Stimulated activated CD8-positive, alpha-beta memory T cell treated with anti-CD3 and anti-CD28 coated beads, Interleukin-4, amount 100 ng/mL, for 48 hours (primary cell): ENCODE measurements at regions not wholly inside any gene's neighbourhood (a gene's known extent, or its start where the extent isn't known, plus 50 kb on each side); places are given as distances from the start of the nearest gene placed in this dataset.
"Not testable (repeated sequence)": the region's sequence is repeated elsewhere in the genome, so short reads cannot be mapped to it uniquely, and the experiment has no call there.

Source experiments
- DNase-seq: peaks from one replicate; pipeline ENCODE4 v3.0.0-alpha.2; 2020

- DNase-seq = no peak
These were observed 195.1 kb upstream of the NR2F2 start for GRCh38 chr15:96135166-96136093.

GRCh38 chr15:96138985-96139384 is 191.5 kb upstream of the NR2F2 start:
- no peak for DNase-seq

DNA sequence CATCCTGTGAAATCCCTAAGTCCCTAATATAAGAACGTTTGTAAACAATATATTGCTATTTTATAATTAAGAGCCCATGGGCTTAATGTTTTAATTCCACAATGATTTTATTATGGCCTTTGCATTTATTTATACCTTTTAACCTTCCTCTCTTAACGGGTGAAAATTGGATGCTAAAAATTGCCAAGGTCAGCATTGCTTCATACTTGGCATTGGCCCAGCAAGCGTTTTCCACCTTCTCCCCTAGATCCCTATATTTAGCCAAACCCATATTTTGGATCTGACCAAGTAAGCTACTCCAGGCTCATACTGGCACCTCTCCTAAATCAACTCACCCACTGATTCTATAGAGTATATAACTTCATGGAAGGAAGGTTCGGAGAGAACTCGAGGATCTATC is 188.0 kb upstream of the NR2F2 start:
- DNase-seq = no peak

GRCh38 chr15:96144734-96145133 is 185.8 kb upstream of the NR2F2 start:
- DNase-seq = no peak

DNA sequence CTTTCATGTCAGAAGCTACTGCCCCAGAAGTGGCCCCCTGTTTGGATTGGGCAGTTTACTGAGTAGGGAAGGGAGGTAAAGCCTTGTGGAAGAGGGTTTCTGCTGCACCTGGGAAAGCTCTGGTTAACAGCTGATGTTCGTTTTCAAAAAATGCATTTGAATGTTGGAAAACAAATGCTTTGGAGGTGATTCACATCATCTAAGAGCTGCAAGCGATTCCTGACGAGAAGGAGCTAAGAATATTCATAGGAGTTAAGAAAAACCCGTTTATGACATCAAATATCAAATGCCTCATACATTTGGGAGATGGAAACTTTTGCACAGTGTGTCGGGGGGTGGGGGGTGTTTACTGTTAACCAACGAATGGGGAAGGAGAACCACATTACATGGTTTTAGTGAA is 183.8 kb upstream of the NR2F2 start:
- no peak for DNase-seq

DNA sequence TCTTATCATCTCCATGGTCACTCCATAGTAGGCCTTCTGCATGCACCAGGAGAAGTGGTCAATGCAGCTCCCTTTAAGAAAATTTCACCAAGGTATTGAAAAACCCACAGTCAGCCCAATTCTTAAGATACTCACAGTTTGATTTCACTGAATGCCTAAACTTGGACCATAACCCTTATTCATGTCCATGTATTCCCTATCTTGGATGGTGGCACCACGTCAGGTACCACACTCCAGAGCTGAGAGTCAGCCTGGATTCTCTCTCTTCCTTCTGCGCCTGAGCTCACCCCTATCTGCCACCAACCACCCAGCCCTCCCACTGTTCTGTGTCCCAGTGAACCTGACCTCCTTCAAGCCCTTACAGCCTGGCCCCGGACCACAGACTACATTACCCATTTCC is 183.2 kb upstream of the NR2F2 start:
- DNase-seq = no peak

DNA sequence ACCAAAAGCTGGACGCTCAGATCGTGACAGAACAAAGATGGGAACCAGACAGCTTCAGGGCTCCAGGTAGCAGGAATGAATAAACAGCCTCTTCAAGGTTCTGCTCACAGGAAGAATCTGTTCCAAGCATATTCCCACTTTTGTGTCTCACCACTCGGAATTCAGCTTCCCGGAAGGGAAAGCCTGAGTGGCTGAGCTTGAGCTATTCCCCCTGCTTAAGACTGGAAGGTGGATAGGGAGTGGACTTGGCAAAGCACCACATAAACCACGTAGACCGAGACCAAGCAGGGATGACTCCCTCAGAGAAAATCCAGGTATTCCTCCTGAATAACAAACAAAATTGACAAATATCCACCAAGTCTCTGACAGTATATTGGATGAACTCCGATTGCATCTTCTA is 180.2 kb upstream of the NR2F2 start:
- no peak for DNase-seq

- DNase-seq = not testable (repeated sequence)
These were observed 178.8 kb upstream of the NR2F2 start for GRCh38 chr15:96151749-96152148.

- no peak for DNase-seq
These were observed 176.6 kb upstream of the NR2F2 start for GRCh38 chr15:96153929-96154328.

DNA sequence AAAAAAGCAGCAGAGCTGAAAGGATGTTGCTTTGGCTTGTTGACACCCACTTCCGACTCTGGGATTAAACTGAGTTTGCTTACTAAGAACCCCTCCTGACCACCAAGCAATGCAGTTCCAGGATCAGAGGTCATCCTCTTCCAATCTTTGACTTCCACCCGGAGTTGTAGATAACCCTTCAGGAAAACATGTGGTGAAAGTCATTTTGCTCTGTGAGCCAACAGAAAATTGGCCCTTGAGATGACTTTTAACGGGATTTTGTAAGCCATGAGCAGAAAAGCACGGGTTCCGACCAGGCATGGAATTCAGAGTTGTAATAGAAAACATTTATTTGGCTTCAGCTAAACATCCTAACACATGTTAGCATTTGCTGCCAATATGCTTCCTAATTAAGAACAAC is 171.6 kb upstream of the NR2F2 start:
- DNase-seq = no peak

DNA sequence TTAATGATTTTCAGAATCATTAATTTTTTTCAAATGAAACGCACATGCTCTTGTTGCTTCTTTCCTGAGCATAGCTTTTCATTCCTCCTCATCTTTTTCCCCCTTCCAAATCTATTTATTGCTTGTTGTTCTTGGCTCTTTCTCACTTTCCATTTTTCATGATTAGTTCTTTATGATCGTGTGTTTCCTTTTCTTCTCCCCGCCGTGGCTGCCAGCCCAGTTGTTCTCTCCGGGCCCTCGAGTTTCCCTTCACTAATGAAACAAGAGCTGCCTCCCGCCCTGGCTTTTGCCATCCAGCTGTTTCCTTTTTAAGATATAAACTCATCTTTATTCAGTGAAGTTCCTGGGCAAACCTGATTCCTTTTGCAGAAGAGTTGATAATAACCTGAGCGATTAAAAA is 170.2 kb upstream of the NR2F2 start:
- DNase-seq = no peak

DNA sequence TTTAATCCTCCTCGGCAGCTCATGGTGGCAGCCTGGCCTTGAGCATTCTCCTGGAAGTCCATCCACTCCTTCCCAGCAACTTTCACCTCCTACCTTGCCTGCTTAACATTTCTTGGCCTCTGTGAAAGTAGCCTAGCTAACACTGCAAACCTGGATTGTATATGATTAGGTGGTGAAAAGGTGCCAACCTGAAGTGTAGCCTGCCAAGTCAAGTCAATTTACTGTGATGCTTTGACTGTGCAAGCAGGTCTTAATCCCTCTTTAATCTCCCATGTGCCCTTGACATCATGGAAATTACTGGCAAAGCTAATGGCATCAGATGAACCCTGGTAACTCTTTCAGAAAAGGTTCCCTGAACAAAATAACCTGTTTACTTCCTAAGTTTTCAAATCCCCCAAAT is 169.7 kb upstream of the NR2F2 start:
- no peak for DNase-seq

DNA sequence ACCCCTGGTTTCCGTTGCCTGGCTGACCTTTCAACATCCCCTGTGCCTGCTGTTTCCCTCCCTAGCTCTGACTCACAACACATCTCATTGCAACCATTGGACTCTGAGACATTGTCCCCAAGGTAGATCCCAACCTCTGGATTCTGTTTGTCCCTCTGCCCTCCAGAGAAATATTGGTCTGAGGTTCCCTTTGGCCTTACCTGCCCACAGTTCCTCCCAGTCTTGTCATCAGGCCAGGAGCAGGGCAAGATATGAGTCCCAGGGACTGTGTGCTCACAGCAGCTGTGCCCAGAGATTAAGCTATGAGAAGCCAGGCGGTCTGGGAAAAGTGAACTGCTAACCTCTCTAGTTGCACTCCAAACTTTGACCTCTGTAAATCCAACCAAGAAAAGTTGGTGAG is 168.2 kb upstream of the NR2F2 start:
- no peak for DNase-seq

DNA sequence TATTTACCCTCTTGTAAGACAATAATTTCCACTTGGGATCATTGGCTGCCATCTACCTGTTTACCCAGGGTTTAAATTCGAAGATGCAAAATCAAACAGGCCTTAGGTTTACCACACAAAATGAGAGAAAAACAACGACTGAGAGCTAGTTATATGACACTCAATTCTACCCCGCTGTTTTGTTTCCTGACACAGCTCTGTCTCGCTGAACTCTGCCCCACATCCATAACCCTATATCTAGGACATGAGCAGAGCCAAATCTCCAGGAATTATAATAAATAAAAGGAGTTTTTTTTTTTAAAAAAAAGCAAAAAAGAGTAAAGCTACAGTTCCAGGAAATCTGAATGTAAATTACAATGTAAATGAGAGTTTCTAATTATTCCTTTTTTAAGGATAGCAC is 165.4 kb upstream of the NR2F2 start:
- no peak for DNase-seq

GRCh38 chr15:96165775-96166174 is 164.7 kb upstream of the NR2F2 start:
- DNase-seq = no peak

DNA sequence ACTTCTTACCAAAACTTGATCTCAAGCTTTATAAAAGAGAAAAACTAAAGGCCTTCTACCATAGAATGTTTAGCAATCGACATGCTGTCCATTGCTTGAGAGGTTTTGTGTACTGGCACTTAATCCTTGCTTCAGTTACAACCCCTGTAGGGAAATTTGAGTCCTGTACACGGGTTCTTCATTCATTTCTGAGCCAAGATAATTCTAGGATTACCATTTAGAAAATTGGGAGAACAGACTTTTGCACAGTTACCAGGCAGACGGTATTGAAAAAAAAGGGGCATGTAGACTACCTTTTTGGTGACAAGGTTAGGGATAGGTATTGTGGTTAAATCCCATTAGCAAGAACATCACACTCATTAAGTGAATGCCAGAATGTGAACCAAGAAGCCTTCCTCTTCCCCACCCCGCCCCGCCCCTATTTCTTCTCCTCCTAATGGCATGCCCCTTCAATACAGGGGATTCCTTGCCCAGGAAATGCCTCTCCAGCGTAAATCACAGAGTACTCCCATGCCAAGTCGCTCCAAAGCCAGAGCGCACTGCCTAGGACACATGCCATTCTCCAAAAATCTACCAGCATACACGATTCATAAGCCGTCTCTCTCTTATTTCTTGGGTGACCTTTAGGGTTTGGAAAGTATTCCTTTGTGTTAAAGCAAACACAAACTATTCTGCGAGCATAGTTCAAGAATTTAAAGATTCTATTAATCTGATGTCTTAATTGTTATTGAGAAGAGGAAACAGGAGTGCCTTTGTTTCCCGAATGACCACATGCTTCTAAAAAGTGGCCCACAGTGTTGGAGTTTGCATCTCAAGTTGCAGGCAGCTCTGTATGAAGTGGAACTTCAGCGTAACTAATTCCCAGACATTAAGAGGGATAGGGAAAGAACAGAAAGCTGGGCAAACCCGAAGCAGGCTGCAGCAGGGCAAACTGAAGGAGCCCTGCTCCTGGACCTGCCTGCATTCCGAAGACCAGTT is 164.0 kb upstream of the NR2F2 start:
- no peak for DNase-seq

DNA sequence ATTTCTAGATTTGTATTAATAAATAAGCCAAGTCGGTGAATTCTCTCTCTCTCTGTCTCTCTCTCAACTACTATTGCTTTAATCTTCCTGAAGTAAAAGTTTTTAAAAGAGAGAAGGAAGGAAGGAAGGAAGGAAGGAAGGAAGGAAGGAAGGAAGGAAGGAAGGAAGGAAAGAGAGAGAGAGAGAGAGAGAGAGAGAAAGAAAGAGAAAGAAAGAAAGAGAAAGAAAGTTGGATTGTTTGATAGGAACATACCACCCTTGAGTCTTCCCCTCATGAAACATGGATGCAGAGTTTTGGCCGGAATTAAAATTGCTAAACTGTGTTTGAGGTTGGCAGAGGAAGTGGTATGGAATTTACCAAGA is 159.9 kb upstream of the NR2F2 start:
- DNase-seq = not testable (repeated sequence)

- no peak for DNase-seq
These were observed 159.3 kb upstream of the NR2F2 start for GRCh38 chr15:96170979-96171739.

DNA sequence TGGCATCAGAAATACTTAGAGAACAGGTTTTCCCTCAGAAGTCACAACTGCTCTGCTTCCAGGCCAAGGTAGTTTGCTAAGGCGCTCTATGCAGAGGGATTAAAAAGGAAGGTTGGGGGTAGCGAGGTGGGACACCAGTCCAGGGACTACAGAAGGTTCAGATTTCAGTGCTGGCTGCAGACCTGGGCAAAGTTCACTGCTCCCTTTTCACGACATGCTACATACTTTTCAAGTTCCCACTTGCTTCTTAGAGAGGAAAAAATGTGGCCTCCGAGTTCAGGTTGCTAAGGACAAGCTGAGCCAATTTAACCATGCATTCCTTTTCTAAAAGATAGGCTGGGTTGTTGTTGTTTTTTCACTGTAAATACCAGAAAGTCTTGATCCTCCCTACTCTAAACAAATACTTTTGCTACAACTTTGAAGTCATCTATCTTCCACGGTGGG is 158.6 kb upstream of the NR2F2 start:
- no peak for DNase-seq

- no peak for DNase-seq
These were observed 158.1 kb upstream of the NR2F2 start for GRCh38 chr15:96172417-96172816.

- no peak for DNase-seq
These were observed 153.7 kb upstream of the NR2F2 start for GRCh38 chr15:96176831-96177230.

- no peak for DNase-seq
These were observed 153.2 kb upstream of the NR2F2 start for GRCh38 chr15:96177279-96177678.
